SK-N-MC (cell line): ENCODE measurements at regions not wholly inside any gene's neighbourhood (a gene's known extent, or its start where the extent isn't known, plus 50 kb on each side); places are given as distances from the start of the nearest gene placed in this dataset.

ENCODE experiments used
- EZH2 ChIP-seq: fragments of 200-600 bp; sonication (generic); IDR thresholded peaks from one replicate; pipeline ENCODE4 v1.6.1; 2017; ENCODE audit warnings: antibody characterized with exemption
- POLR2AphosphoS5 ChIP-seq: IDR thresholded peaks from 2 replicates; pipeline ENCODE4 v1.6.1; 2012; ENCODE audit warnings: mild to moderate bottlenecking, low read depth, low read length, borderline replicate concordance

- TF ChIP-seq POLR2AphosphoS5 (no peak), EZH2 (no peak)
Measured at GRCh38 chr6:9233226-9233625, 797.9 kb upstream of the SLC35B3 start.
